HepG2 (cell line): ENCODE measurements at regions not wholly inside any gene's neighbourhood (a gene's known extent, or its start where the extent isn't known, plus 50 kb on each side); places are given as distances from the start of the nearest gene placed in this dataset.

ENCODE experiments used
- ATAC-seq: fragments of 200-7000 bp; cut with Tn5 transposase; 3 replicates; pipeline ENCODE4 v1.9.1; 2020; ENCODE audit warnings: mild to moderate bottlenecking, moderate library complexity
- BruUV-seq: library from RNA; stranded (reverse); fragments of 400-500 nt; replicated peaks from 2 replicates; lab custom pipeline; 2021; lab: Mats Ljungman, UMichigan
- CTCF ChIA-PET: fragments of 300-600 bp; formaldehyde crosslinking; extraction: SDS; loops from one replicate; lab custom pipeline; 2021; ENCODE audit warnings: low total read pairs, inconsistent platforms, low intra/inter-chr PET ratio; lab: Yijun Ruan, JAX
- POLR2A ChIA-PET: fragments of 350-600 bp; sonication (Branson Sonifier 250); formaldehyde crosslinking; loops from one replicate; lab custom pipeline; 2020; ENCODE audit warnings: antibody characterized with exemption, inconsistent platforms; lab: Yijun Ruan, JAX
- DNase-seq: peaks from one replicate; pipeline ENCODE4 v3.0.0-alpha.2; 2015; ENCODE audit warnings: low spot score
- FAIRE-seq: peaks from 3 replicates; lab custom pipeline; 2011; peaks lifted over from hg19 to GRCh38; lab: Jason Lieb, UNC
- H2AFZ ChIP-seq: one replicate; pipeline ENCODE4 v1.6.1; 2011; ENCODE audit warnings: low read length, inconsistent platforms
- H3K27ac ChIP-seq: fragments of 300-600 bp; 3 replicates; pipeline ENCODE4 v1.8.0; 2011; ENCODE audit warnings: mixed run types, mild to moderate bottlenecking, mixed read lengths, low read length, inconsistent platforms; ENCODE audit not compliant: insufficient read depth; ENCODE audit errors: extremely low read length
- H3K27me3 ChIP-seq, 2 experiments: fragments of 200-600 bp in 1 of 2; 2 replicates in 1 of 2; 3 replicates in 1 of 2; pipeline versions ENCODE4 v1.6.0 to v1.8.0; 2011; ENCODE audit warnings: low read length in 2 of 2, mild to moderate bottlenecking in 2 of 2, moderate library complexity in 2 of 2, inconsistent platforms in 1 of 2; ENCODE audit not compliant: insufficient read depth in 2 of 2, control insufficient read depth in 1 of 2
- H3K36me3 ChIP-seq, 2 experiments: fragments of 200-600 bp in 1 of 2; replicated peaks in 1 of 2; 2 replicates in 1 of 2; 3 replicates in 1 of 2; pipeline versions ENCODE4 v1.5.1 to v1.8.0; 2011; ENCODE audit warnings: low read length in 2 of 2, inconsistent platforms in 1 of 2; ENCODE audit not compliant: insufficient read depth in 2 of 2, control insufficient read depth in 1 of 2
- H3K4me1 ChIP-seq: 2 replicates; pipeline ENCODE4 v1.5.1; 2012; ENCODE audit warnings: low read length, inconsistent platforms; ENCODE audit not compliant: insufficient read depth
- H3K4me2 ChIP-seq: 2 replicates; pipeline ENCODE4 v1.6.0; 2011; ENCODE audit warnings: low read depth, low read length, inconsistent platforms
- H3K4me3 ChIP-seq, 3 experiments: fragments of 200-600 bp in 1 of 3; sonication (generic), shearing (Covaris generic) in 1 of 3; replicated peaks in 1 of 3; 2 replicates each; pipeline ENCODE4 v1.5.1; 2011 to 2016; ENCODE audit warnings: low read length in 3 of 3, inconsistent platforms in 2 of 3, low read depth in 2 of 3, mild to moderate bottlenecking in 2 of 3, control low read depth in 1 of 3, mixed read lengths in 1 of 3; ENCODE audit not compliant: insufficient read depth in 1 of 3
- H3K79me2 ChIP-seq: one replicate; pipeline ENCODE4 v1.6.1; 2011; ENCODE audit warnings: low read length, inconsistent platforms; ENCODE audit not compliant: insufficient read depth
- H3K9ac ChIP-seq: 2 replicates; pipeline ENCODE4 v1.6.0; 2011; ENCODE audit warnings: mild to moderate bottlenecking, low read depth, low read length, inconsistent platforms; ENCODE audit not compliant: insufficient read depth
- H3K9me3 ChIP-seq: 2 replicates; pipeline ENCODE4 v1.5.1; 2012; ENCODE audit warnings: mild to moderate bottlenecking, low read length
- H4K20me1 ChIP-seq: 2 replicates; pipeline ENCODE4 v1.6.0; 2011; ENCODE audit warnings: inconsistent platforms, mild to moderate bottlenecking, low read length, moderate library complexity; ENCODE audit not compliant: insufficient read depth
- CCAR2 ChIP-seq: fragments of 200-400 bp; formaldehyde crosslinking; optimal IDR thresholded peaks from 2 replicates; pipeline ENCODE3; 2018; ENCODE audit warnings: low read depth, mild to moderate bottlenecking, low read length, moderate library complexity
- CEBPB ChIP-seq: IDR thresholded peaks from 2 replicates; pipeline ENCODE4 v1.6.1; 2011; ENCODE audit warnings: low read depth, low read length, improper control_type of control experiment, borderline replicate concordance
- GTF2F1 ChIP-seq: fragments of 150-350 bp; IDR thresholded peaks from 2 replicates; pipeline ENCODE4 v1.6.1; 2014; ENCODE audit warnings: low read length
- KLF15 ChIP-seq: sonication (generic); formaldehyde crosslinking; IDR thresholded peaks from 2 replicates; pipeline ENCODE4 v1.8.1; 2023; ENCODE audit warnings: borderline replicate concordance, mild to moderate bottlenecking, inconsistent platforms, missing genetic modification reagents, mixed read lengths
- MAFK ChIP-seq, 2 experiments: IDR thresholded peaks in 1 of 2; conservative IDR thresholded peaks in 1 of 2; 2 replicates each; pipeline ENCODE4 v1.6.1; 2011; ENCODE audit warnings: improper control_type of control experiment in 2 of 2, low read length in 2 of 2
- MATR3 ChIP-seq: sonication (generic); formaldehyde crosslinking; IDR thresholded peaks from 2 replicates; pipeline ENCODE4 v1.4.0; 2020; ENCODE audit warnings: missing genetic modification reagents
- MXD3 ChIP-seq: IDR thresholded peaks from 2 replicates; pipeline ENCODE4 v1.6.1; 2016; ENCODE audit warnings: mild to moderate bottlenecking, missing biosample characterization, missing genetic modification reagents
- NCOA5 ChIP-seq: sonication (generic); formaldehyde crosslinking; IDR thresholded peaks from 2 replicates; pipeline ENCODE4 v1.4.0; 2020; ENCODE audit warnings: missing genetic modification reagents
- PCBP1 ChIP-seq: fragments of 200-400 bp; formaldehyde crosslinking; IDR thresholded peaks from 2 replicates; pipeline ENCODE4 v1.6.1; 2017; ENCODE audit warnings: mild to moderate bottlenecking, low read depth, low read length, borderline replicate concordance
- REL ChIP-seq: sonication (generic); formaldehyde crosslinking; conservative IDR thresholded peaks from 2 replicates; pipeline ENCODE4 v1.8.0; 2022; ENCODE audit warnings: mild to moderate bottlenecking, missing genetic modification reagents, moderate library complexity
- SSRP1 ChIP-seq: IDR thresholded peaks from 2 replicates; pipeline ENCODE4 v1.6.1; 2016; ENCODE audit warnings: control low read depth
- TFAP4 ChIP-seq: sonication (generic); IDR thresholded peaks from 2 replicates; pipeline ENCODE4 v1.6.1; 2016; ENCODE audit warnings: low read depth, borderline replicate concordance
- ZFP90 ChIP-seq: sonication (generic); formaldehyde crosslinking; IDR thresholded peaks from 2 replicates; pipeline ENCODE4 v1.8.0; 2022; ENCODE audit warnings: missing genetic modification reagents, mild to moderate bottlenecking, inconsistent platforms, borderline replicate concordance
- ZNF296 ChIP-seq: sonication (generic); formaldehyde crosslinking; conservative IDR thresholded peaks from 2 replicates; pipeline ENCODE4 v1.5.0; 2020; ENCODE audit warnings: mild to moderate bottlenecking, missing genetic modification reagents
- ZNF670 ChIP-seq: sonication (generic); formaldehyde crosslinking; IDR thresholded peaks from 2 replicates; pipeline ENCODE4 v1.8.0; 2022; ENCODE audit warnings: mild to moderate bottlenecking, missing genetic modification reagents, borderline replicate concordance
- ZNF672 ChIP-seq: sonication (generic); formaldehyde crosslinking; IDR thresholded peaks from 2 replicates; pipeline ENCODE4 v1.8.1; 2022; ENCODE audit warnings: missing genetic modification reagents
- ZNF7 ChIP-seq: IDR thresholded peaks from 2 replicates; pipeline ENCODE4 v1.6.1; 2016; ENCODE audit warnings: missing biosample characterization, missing genetic modification reagents
- WGBS: methylation state at CpG from one replicate; pipeline ENCODE4 v1.1.6; 2017; ENCODE audit warnings: low lambda C conversion rate; 5-methylcytosine and 5-hydroxymethylcytosine counted together
- in situ Hi-C: cut with HindIII; loops from 2 replicates; pipeline ENCODE4 v1.10.0; 2017; ENCODE audit warnings: low pct_unique_long_range_greater_than_20kb; ENCODE audit not compliant: extremely low pct_ligation_motif_present
- intact Hi-C: fragments of 100-400 bp; cut with micrococcal nuclease; formaldehyde crosslinking; loops from one replicate; pipeline ENCODE4 v1.10.0; 2022; ENCODE audit not compliant: unreplicated experiment

GRCh38 chr3:71891483-71891882 lies 106.5 kb upstream of the PROK2 start (continued):
- TF ChIP-seq CEBPB = no peak
- TF ChIP-seq MXD3 (CRISPR knock-in tag) = no peak

GRCh38 chr3:71890356-71890931 lies 105.5 kb upstream of the PROK2 start:
- Histone ChIP-seq H3K9me3 (no peaks in the 10 kb centered on the region), H3K27me3 (no peaks in the 10 kb centered on the region; a peak in 1 of 5 replicates), H3K4me3 (no peak overlapping the region), H3K27ac (no peak overlapping the region), H2AFZ (no peak overlapping the region), H3K79me2 (no peaks in the 10 kb centered on the region)
- DNase-seq (no peak), ATAC-seq (no peak)
- CTCF ChIA-PET = no interaction called here
- intact Hi-C loops = no loop called here
- POLR2A ChIA-PET = no interaction called here
- WGBS = 21% methylated on average over 4 of the region's 4 CpGs
- TF ChIP-seq SSRP1 (CRISPR knock-in tag) (no peak), MAFK (conservative IDR thresholded peaks at IDR 0.05 in 1 of 2, IDR thresholded peaks at IDR 0.05 in 1 of 2; ENCODE audit: low read length in 2 of 2) (peak in 1 of 2 experiments; percentile 24; a peak in 1 of 4 replicates)
- TF ChIP-seq, all 625 proteins: peak for 1
- Histone ChIP-seq H3K36me3 (no peaks in the 10 kb centered on the region), H3K9ac (no peak overlapping the region), H3K4me2 (no peak overlapping the region), H3K4me1 (no peaks in the 10 kb centered on the region), H4K20me1 (no peaks in the 10 kb centered on the region)
- BruUV-seq = no TSS peak
- in situ Hi-C loops = no loop called here
- FAIRE-seq = no peak

- intact Hi-C loops = no loop called here
- no peak overlapping the region for H2AFZ ChIP-seq
- no peaks in the 10 kb centered on the region for H3K36me3 ChIP-seq
- TF ChIP-seq ZNF7 (CRISPR knock-in tag) (no peak), ZNF672 (CRISPR knock-in tag) (no peak), ZNF670 (CRISPR knock-in tag) (no peak), TFAP4 (no peak), PCBP1 (no peak), GTF2F1 (no peak), NCOA5 (CRISPR knock-in tag) (no peak), ZNF296 (CRISPR knock-in tag) (no peak), MATR3 (no peak), ZFP90 (no peak), CCAR2 (no peak), REL (CRISPR knock-in tag) (no peak), KLF15 (CRISPR knock-in tag) (no peak)
- no peak overlapping the region for H3K4me2 ChIP-seq
- no peak for FAIRE-seq
- BruUV-seq = no TSS peak
- no peak for ATAC-seq
- no peaks in the 10 kb centered on the region for H4K20me1 ChIP-seq
- H3K27ac ChIP-seq = no peak overlapping the region
- DNase-seq = no peak
- H3K4me3 ChIP-seq = no peak overlapping the region
- no peaks in the 10 kb centered on the region for H3K9me3 ChIP-seq
- WGBS = 36% methylated on average over 2 of the region's 2 CpGs
- H3K79me2 ChIP-seq = no peaks in the 10 kb centered on the region
- no peak overlapping the region for H3K9ac ChIP-seq
- ChIA-PET CTCF (no interaction called here), POLR2A (no interaction called here)
- H3K4me1 ChIP-seq = peaks cover 3% of the 10 kb centered on the region; the same call in 1 of the 2 replicates
- in situ Hi-C loops = no loop called here
- H3K27me3 ChIP-seq = no peaks in the 10 kb centered on the region; a peak in 1 of 5 replicates
Observed at GRCh38 chr3:71887256-71887655, 102.3 kb upstream of the PROK2 start.
